ENCODE measurements at regions not wholly inside any gene's neighbourhood (a gene's known extent, or its start where the extent isn't known, plus 50 kb on each side); places are given as distances from the start of the nearest gene placed in this dataset.

DNA sequence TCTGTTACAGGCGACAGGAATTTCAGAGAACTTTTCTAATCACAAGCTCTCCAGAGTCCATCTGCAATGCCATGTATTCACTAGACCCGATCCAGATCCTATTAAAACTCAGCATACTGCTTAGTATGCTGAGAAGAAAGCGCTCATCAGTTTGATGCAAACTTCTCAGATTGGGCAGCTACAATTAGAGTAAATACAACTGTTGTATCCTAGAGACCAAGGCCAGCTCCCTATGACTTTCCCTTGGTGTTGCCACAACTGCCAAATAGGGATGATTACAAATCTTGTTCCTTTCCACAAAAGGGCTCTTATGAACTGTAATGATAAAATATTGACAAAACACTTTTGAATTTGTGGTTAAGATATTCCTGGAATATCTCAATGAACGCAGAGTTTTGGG is 191.2 kb downstream of the SPRY2 start:
- Histone ChIP-seq H2BK15ac (ENCODE audit: low read depth, low read length) (no peak overlapping the region), H3K56ac (ENCODE audit: extremely low read depth, insufficient read depth, low read length) (no peak overlapping the region), H3K23ac (ENCODE audit: low read depth, low read length) (no peak overlapping the region), H3K36me3 (ENCODE audit: control insufficient read depth, insufficient read depth, low read length) (no peaks in the 10 kb centered on the region), H2BK5ac (ENCODE audit: low read depth, low read length, poor library complexity, severe bottlenecking) (no peak overlapping the region), H4K8ac (ENCODE audit: low read depth in 2 of 2, low read length in 2 of 2) (no peak overlapping the region), H4K20me1 (ENCODE audit: insufficient read depth, low read length) (no peaks in the 10 kb centered on the region), H3K18ac (ENCODE audit: low read depth, low read length) (no peak overlapping the region), H2BK20ac (ENCODE audit: low read depth, low read length) (no peak overlapping the region), H3K4me1 (ENCODE audit: control insufficient read depth, insufficient read depth, low read length) (no peaks in the 10 kb centered on the region), H3K27ac (ENCODE audit: insufficient read depth, low read length) (no peak overlapping the region), H3K4ac (ENCODE audit: low read depth, low read length) (no peak overlapping the region), H4K91ac (ENCODE audit: insufficient read depth, low read depth, low read length) (no peak overlapping the region), H2AK9ac (replicated peaks; ENCODE audit: low read depth, low read length, poor library complexity) (no peak overlapping the region), H3K9ac (ENCODE audit: low read depth, low read length) (no peak overlapping the region), H3K9me1 (ENCODE audit: insufficient read depth, low read length) (no peaks in the 10 kb centered on the region), H3K27me3 (ENCODE audit: control insufficient read depth, insufficient read depth, low read length) (no peaks in the 10 kb centered on the region), H3K4me2 (ENCODE audit: low read depth, low read length) (no peak overlapping the region), H2AFZ (replicated peaks; ENCODE audit: low read length, poor library complexity) (no peak overlapping the region), H2BK120ac (ENCODE audit: low read depth, low read length) (no peak overlapping the region), H3K4me3 (ENCODE audit: insufficient read depth, low read depth, low read length) (no peak overlapping the region), H3K9me3 (ENCODE audit: control insufficient read depth, insufficient read depth, low read length) (no peaks in the 10 kb centered on the region), H2AK5ac (ENCODE audit: low read depth, low read length) (no peak overlapping the region), H3K79me1 (ENCODE audit: low read depth in 1 of 2, low read length in 2 of 2) (no peaks in the 10 kb centered on the region), H3K14ac (replicated peaks; ENCODE audit: low read depth, low read length) (no peak overlapping the region), H4K5ac (ENCODE audit: low read depth, low read length) (no peak overlapping the region)
- in situ Hi-C loops (cut with MboI; ENCODE audit: low sequenced_read_pairs) = no loop called here
- no peak for TF ChIP-seq MXI1 (IDR thresholded peaks at IDR 0.05; ENCODE audit: borderline replicate concordance, low read depth, low read length)
- no peak for TF ChIP-seq RCOR1 (IDR thresholded peaks at IDR 0.05; ENCODE audit: insufficient replicate concordance, low read length)
- TF ChIP-seq, protein P1, sequence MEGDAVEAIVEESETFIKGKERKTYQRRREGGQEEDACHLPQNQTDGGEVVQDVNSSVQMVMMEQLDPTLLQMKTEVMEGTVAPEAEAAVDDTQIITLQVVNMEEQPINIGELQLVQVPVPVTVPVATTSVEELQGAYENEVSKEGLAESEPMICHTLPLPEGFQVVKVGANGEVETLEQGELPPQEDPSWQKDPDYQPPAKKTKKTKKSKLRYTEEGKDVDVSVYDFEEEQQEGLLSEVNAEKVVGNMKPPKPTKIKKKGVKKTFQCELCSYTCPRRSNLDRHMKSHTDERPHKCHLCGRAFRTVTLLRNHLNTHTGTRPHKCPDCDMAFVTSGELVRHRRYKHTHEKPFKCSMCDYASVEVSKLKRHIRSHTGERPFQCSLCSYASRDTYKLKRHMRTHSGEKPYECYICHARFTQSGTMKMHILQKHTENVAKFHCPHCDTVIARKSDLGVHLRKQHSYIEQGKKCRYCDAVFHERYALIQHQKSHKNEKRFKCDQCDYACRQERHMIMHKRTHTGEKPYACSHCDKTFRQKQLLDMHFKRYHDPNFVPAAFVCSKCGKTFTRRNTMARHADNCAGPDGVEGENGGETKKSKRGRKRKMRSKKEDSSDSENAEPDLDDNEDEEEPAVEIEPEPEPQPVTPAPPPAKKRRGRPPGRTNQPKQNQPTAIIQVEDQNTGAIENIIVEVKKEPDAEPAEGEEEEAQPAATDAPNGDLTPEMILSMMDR (conservative IDR thresholded peaks at IDR 0.05; ENCODE audit: low read depth, low read length) = no peak
- TF ChIP-seq CHD1 (IDR thresholded peaks at IDR 0.05; ENCODE audit: low read depth, low read length) = no peak
- dilution Hi-C loops (cut with HindIII; ENCODE audit: low sequenced_read_pairs, unreplicated experiment) = no loop called here
- ChIA-PET CTCF (no interaction called here), POLR2A (ENCODE audit: unreplicated experiment) (no interaction called here)
- no peak for ATAC-seq (ENCODE audit: low read depth)
- peak; percentile 18 for DNase-seq
- no CpG with 5 or more reads among the region's 4 CpGs for WGBS, 2 experiments (ENCODE audit: extremely low coverage in 2 of 2, insufficient read length in 1 of 2)
- BruUV-seq (replicated peaks) = no TSS peak
- intact Hi-C loops (cut with micrococcal nuclease) = no loop called here

Data from IMR-90 (cell line).